OCI-LY3 (cell line): ENCODE measurements at regions not wholly inside any gene's neighbourhood (a gene's known extent, or its start where the extent isn't known, plus 50 kb on each side); places are given as distances from the start of the nearest gene placed in this dataset.

ENCODE experiments used
- CTCF ChIP-seq: fragments of 200-600, 300-600 bp; sonication (generic); IDR thresholded peaks from 2 replicates; pipeline ENCODE4 v1.5.1; 2014; ENCODE audit warnings: antibody characterized with exemption, low read length, low read depth
- EZH2phosphoT487 ChIP-seq: fragments of 200-600 bp; shearing (Covaris generic); IDR thresholded peaks from 2 replicates; pipeline ENCODE4 v1.6.1; 2018; ENCODE audit warnings: antibody characterized with exemption, mixed run types, low read depth

DNA sequence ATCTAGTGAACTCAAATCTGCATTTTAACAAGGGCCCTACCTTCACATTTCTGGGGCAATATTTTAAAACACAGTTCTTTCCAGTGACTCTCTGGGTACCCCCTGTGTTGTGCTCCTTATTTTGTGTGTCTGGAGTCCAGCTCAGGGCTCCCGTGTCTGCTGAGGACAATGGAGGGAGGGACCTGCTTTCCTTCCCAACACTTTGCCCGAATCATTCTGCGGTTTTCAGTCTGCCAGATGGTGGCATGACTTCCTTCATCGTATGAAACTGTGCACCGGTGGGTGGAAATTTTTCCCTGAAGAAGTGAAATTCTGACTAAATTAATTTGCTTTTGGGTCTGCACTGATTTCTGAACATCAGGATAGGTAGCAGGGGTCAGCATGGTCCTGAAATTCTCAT, 153.6 kb upstream of the CD180 start:
- TF ChIP-seq CTCF: no peak
- no peak for TF ChIP-seq EZH2phosphoT487
